ENCODE measurements at regions not wholly inside any gene's neighbourhood (a gene's known extent, or its start where the extent isn't known, plus 50 kb on each side); places are given as distances from the start of the nearest gene placed in this dataset.

GRCh38 chr20:56928007-56928406, 298.9 kb downstream of the TFAP2C start:
- TF ChIP-seq CTCF (IDR thresholded peaks at IDR 0.05; ENCODE audit: low read length) (no peak), EZH2 (IDR thresholded peaks at IDR 0.05; ENCODE audit: borderline replicate concordance, low read length) (no peak)
